IPS DF 4.7 (cell line): ENCODE measurements at regions not wholly inside any gene's neighbourhood (a gene's known extent, or its start where the extent isn't known, plus 50 kb on each side); places are given as distances from the start of the nearest gene placed in this dataset.
A peak's percentile ranks its signal among the peaks of the same experiment; 100 is the strongest.

Source experiments
- DNase-seq: peaks from one replicate; pipeline ENCODE4 v3.0.0-alpha.2; 2013; ENCODE audit warnings: low spot score; ENCODE audit errors: extremely low read depth

GRCh38 chr1:57520743-57521515 is 97.1 kb upstream of the DAB1 start:
- DNase-seq: no peak

DNA sequence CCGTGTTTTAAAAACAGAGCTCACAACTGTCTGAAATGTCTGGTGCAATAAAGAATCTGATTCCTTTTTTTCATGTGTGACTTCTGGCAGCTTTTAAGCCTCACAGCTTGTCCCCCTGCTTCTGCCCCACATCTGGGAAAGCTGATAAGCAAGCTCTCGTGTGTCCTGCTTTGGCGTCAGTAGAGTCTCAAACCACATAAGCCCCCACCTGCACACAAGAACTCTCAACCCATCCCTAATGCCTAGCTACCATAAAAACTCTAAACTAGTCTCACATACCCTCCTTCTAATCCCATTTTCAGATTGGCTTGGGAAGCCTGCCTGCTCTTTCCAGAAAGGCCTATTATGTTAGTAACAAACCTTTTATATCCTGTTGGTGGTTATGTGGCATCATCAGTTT is 94.6 kb upstream of the DAB1 start:
- no peak for DNase-seq

DNA sequence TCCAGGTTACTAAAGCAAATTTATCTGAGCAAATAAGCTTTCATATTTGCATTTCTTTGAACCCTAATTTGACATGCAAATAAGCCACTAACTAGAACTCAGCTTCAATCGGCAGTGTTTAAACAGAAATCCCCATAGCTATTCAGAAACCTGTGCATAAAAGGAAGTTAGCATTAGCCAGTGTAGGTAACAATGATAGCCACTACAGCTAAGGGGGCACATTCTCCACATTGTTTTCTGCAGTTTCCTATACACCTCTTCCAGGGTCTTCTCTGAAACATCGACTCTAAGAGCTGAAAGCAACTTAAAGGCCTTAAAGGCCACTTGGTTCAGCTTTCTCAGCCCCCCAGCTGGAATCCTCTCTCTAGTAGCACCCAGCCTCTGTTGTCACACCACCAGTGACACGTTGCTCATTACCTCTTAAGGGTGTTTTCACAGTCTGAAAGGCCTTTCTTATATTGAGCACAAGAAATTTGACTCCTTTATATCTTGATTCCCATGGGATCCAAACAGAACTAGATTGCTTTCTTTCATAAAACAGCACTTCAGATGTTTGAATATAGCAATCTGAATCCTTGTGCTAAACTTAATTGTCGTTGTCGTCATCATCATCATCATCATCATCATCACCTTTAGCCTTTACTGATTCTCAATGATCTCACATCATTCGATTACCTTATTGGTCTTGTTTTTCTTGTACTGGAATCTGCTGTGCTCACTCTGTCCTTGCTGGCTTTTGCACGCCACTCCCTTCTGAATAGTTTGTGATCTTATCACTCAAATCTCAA is 93.9 kb upstream of the DAB1 start:
- peak; percentile 19 for DNase-seq

DNA sequence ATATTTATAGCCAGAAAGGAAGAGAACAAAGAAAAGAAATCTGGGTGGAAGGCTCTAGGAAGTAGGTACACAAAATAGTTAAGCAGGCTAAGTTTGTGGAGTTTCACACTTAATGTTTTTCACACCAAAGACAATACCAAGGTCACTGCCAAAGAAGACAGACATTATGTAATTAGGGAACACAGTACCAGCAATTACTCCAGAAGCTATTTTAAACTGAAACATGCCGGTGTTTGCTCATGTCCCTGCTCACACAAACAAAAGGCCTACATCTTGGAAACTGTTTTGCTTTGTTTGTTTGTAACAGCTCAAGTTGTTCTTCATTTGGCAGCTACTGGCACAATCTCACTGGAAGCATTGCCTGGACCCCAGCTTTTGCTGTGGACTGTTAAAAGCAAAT is 88.5 kb upstream of the DAB1 start:
- no peak for DNase-seq

DNA sequence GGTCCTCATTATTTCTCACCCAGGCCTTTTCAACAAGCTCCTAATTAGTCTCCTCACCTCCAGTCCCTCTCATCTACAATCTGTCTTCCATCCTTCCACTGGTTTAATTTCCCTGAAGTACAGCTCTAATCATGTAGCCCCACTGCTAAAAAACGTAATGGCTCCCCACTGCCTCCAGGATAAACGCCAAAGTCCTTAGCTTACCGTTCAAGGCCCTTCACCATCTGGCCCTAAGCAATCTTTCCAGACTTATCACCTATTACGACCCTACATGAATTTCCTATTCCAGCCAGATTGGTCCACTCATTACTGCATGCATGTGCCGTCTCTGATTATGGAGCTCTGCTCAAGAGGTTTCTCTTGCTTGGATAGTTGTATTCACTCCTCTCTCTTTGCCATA is 83.1 kb upstream of the DAB1 start:
- no peak for DNase-seq

DNA sequence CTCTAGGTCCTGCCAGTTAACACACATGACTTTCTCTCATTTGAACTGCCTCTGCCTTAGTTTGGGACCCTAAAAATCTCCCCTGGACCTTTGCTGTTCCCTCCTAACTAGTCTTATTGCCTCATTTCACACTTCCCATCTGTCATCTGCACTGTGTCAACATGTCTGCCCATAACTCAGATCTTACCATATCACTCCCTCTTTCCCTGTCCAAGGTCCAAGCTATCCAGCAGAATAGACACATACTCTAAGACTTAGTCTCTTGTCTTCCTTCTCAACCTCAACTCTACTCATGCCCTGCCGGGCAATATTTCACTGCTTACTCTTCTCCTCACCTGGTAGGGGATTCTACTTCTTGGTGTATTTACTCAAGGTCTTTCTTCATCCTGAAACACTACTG is 79.5 kb upstream of the DAB1 start:
- no peak for DNase-seq

GRCh38 chr1:57500136-57500830 is 76.4 kb upstream of the DAB1 start:
- no peak for DNase-seq

GRCh38 chr1:57494530-57495079 is 70.7 kb upstream of the DAB1 start:
- DNase-seq: no peak

- DNase-seq: no peak
Observed at GRCh38 chr1:57492586-57493226, 68.8 kb upstream of the DAB1 start.

- DNase-seq: no peak
Observed at GRCh38 chr1:57489358-57490036, 65.6 kb upstream of the DAB1 start.

DNA sequence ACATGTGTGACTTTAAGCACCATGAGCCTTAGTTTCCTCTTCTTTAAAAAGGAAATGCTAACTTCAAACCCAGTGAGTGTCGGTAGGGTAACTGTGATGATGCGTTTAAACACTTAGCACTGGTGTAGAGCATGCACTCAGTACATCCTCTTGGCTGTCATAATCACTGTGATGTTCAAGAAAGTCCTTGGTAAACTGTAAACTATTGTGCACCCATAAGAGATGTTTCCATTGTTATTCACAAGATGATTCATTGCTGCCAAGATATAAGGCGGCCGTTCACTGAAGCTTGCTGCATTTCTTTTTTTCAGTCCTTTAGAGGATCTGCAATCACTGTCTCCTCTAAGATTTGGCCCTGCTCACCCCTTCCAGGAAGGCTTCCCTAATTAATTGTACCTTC is 61.8 kb upstream of the DAB1 start:
- DNase-seq: no peak

DNA sequence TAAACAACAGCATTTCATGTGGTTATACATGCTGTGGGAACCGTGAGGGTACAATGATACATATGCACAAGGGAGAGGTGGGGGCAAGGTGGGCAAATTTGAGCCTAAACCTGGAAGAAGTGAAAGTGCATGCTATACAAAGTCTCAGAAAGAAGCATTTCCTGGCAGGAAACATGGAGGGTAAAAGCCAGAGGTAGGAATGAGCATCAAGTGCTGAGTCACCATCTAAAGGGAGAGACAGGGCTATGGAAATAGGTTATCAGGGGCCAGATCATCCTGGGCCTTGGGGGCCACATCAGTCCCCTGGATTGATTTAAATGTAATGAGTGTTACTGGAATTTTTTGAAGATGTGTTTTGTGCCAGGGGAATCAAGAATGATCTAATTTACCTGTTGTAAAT is 60.1 kb upstream of the DAB1 start:
- DNase-seq: no peak

- no peak for DNase-seq
Observed at GRCh38 chr1:57479471-57479870, 55.6 kb upstream of the DAB1 start.

DNA sequence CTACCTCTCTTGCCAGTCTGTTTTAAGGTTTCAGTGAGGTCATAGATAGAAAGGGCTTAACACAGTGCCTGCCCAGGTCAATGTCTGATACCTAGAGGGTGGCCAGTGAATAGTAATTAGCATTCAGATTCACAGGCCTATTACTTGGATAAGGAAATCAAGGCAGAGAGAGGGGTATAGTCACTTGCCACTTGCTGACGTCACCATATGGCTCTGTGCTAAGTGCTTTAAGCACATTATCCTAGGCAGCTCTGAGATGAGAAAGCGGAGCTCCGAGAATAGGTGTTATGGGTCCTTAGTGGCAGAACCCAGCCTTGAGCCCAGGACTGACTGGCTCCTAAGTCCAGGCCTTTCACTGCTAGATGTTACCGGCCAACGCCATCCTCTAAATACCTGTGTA is 51.5 kb upstream of the DAB1 start:
- no peak for DNase-seq

GRCh38 chr1:57474137-57474750 is 50.4 kb upstream of the DAB1 start:
- no peak for DNase-seq
